G401 (cell line): ENCODE measurements at regions not wholly inside any gene's neighbourhood (a gene's known extent, or its start where the extent isn't known, plus 50 kb on each side); places are given as distances from the start of the nearest gene placed in this dataset.

Experiments used
- DNase-seq: peaks from one replicate; pipeline ENCODE4 v3.0.0-alpha.2; 2015; ENCODE audit warnings: low spot score
- in situ Hi-C: cut with HindIII; loops from 2 replicates; pipeline ENCODE4 v1.10.0; 2016; ENCODE audit warnings: low sequenced_read_pairs, mixed read lengths

DNA sequence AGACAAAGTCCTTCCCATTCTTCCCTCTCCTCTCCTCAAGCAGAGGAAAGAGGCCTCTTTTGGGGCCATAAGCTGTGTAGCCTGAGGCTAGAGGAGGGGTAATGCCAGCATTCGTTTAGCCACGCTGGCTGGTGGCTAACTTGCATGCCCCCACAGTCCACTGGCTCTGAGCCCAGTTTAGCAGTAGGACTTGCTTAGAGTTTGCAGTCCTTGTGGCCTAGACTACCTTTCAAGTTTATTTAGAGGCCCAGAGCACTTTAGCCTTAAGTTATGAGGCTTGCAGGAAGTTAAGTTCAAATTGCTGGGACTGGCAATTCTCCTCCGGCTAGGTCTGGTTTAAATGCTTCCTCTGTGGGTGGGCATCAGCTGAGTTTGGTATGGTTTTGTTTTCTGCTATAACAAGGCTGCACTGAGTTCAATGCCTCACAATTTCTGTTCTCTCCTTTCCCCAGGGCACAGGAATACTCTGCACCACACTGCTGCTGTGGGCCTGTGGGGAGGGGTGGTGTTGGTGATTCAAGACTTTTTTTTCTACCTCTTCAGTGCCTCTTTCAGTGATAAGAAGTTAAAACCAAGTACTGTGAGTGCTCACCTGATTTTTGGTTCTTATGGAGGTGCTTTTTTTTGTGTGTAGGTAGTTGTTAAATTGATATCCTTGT lies 281.0 kb upstream of the C11orf87 start:
- in situ Hi-C loops: no loop called here
- no peak for DNase-seq

DNA sequence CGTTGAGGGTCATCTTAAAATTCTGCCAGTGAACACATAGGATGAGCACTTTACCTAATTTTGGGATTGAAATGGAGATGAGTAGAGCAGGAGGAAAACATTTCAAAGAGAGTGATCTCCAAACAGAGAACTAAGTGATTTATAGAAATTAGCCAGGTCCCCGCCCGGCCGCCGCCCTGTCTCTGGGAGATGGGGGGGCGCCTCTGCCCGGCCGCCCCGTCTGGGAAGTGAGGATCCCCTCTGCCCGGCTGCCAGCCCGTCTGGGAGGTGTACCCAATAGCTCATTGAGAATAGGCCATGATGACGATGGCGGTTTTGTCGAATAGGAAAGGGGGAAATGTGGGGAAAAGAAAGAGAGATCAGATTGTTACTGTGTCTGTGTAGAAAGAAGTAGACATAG lies 276.7 kb upstream of the C11orf87 start:
- DNase-seq: no peak

DNA sequence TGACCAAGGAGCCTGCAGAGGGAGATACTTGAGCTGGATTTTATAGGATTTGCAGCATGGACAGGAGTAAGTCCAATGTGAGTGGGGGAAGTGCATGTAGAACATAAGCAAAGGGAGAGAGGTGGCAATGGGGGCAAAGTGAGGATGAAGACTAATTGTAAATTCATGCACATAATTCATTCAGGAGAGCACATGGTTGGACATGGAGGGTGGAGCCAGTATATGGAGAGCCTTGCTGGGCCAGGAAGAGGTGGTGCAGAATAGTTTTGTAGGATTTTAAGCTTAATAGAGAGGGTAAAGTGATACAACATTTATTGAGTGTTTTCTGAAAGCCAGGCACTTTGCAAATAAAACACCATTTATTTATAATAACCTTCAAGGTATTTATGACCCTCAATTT lies 274.3 kb upstream of the C11orf87 start:
- in situ Hi-C loops: no loop called here
- no peak for DNase-seq

More for the DNA sequence above, 276.7 kb upstream of the C11orf87 start:
- in situ Hi-C loops: no loop called here

DNA sequence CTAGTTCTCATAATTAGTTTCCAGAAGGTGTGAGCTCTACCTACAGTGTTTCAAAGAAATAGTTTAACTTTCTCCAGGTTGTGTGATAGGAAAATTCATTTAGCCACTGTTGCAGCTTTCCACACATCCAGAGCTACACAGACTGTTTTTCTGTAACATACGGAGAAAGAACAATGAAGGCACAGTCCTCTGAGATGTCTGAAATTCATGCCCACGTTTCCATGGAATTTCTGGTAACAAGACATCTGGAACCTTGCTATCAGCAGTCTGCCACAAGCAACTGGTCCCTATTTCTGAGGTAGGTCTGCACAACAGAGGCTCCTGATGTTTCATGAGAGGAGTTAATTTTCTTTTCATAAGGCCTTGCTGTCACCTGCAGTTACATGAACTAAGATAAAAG lies 273.3 kb upstream of the C11orf87 start:
- DNase-seq: no peak
- in situ Hi-C loops: no loop called here

DNA sequence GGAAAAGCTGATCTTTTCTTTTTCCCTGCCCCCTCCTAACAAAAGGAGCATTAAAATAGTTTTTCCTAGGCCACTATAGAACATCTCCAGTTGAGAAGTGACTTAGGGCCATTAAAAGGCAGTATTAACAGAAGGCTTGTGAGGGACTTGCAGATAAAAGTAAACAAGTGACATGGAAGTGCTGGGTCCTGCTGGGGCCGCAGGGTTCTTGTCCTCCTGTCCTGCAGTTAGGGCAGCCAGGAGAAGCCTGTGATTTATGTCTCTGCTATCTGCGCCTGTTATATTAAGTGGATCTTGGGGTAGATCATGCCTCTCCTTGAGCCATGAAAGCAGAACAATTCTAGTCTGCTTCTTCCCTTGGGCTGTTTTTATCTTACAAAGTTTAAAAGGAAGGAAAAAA lies 271.4 kb upstream of the C11orf87 start:
- DNase-seq: no peak
- in situ Hi-C loops: no loop called here

DNA sequence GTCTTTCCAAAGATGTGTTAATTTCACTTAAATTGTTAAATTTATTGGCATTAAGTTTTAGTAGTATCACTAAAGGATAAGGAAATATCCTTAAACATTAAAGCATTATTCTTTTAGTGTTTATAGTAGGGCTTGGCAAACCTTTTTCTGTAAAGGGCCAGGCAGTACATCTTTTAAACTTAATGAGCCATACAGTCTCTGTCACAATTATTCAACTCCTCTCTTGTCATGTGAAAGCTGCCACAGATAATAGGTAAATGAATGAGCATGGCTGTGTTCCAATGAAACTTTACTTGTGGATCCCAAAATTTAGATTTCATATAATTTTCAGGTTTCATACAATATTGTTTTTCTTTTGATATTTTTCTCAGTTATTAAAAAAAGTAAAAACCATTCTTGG lies 268.2 kb upstream of the C11orf87 start:
- in situ Hi-C loops: no loop called here

DNA sequence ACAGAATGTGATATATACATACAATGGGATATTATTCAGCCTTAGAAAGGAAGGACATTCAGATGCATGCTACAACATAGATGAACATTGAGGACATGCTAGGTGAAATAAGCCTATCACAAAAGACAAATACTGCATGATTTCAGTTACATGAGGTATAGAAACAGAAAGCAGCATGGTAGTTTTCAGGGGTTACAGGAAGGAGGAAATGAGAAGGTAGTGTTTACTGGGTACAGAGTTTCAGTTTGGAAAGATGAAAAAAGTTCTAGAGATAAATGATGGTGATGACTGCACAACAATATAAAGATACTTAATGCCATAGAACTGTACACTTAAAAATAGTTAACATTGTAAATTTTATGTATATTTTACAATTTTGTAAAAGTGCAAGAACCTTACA lies 266.7 kb upstream of the C11orf87 start:
- in situ Hi-C loops: no loop called here
- no peak for DNase-seq

More for the DNA sequence above, 268.2 kb upstream of the C11orf87 start:
- DNase-seq: no peak

DNA sequence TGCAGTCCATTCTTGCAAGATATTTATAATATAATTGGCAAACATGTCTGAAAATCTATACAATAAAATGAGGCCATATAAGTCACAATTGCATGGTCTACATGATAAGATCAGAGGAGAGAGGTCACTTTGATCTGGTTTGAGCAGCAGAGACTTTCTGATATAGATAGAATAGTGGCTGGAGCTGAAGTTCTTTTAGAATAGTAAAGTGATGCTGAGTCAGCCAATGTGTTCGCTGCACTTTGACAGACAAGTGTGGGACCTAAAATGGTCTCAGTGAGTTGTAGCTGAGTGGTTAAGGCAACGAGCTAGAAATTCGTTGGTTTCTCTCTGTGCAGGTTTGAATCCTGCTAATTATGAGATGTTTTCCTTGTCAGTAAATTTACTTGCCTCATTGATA lies 257.0 kb upstream of the C11orf87 start:
- in situ Hi-C loops: no loop called here
- DNase-seq: no peak

DNA sequence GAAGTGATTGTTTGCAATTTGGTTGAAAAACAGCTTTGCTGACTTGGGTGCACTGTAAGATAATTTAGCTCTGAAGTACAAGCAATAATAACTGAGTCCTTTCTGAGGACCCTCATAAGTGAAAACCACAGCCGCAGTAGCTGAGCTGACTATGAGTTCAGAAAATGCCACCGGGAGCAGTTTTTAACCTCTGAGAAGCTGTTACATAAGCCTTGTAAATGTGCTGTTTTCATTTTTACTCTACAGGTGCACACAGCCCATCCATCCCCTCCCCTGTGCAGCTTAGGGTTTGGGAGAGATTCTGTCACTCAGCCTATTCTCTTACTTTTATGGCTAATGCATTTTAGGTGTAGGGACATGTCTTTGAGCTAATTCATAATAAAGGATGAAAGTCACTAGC lies 255.5 kb upstream of the C11orf87 start:
- no peak for DNase-seq
- in situ Hi-C loops: no loop called here

DNA sequence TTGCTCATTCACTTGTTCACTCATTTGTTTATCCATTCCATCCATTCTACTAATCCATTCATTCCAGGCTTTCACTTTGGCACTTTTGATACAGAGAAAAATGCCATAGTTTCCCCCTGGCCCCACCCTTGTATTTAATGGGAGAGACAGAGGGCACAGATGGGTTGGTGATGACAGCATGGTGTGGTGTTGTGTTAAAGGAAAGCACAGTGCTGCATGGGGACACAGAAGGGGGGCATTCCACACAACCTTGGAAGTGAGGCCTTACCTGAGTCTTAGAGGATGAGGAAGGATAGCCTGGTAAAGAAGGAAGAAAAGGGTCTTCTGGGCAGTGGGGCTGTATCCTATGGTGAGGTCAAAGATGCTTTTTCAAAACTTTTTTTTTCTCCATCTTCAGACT lies 248.5 kb upstream of the C11orf87 start:
- DNase-seq: no peak
- in situ Hi-C loops: no loop called here

DNA sequence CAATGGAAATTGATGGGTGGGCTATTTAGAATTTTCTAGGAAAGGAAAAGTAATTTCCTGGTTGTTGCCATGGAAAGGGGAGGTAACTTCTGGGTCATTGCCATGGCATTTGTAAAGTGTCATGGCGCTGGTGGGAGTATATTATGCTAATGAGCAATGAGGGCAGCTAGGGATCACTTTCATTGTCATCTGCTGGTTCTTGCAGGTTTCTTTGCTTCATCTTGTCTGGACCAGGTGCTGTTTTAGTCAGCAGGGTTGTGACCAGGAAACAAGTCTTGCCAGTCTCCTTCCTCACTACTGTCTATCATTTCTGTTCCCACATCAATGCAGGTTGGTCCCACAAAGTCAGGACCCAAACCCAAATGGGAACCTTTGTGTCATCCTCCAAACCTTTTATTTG lies 237.6 kb upstream of the C11orf87 start:
- in situ Hi-C loops: no loop called here
- DNase-seq: no peak

DNA sequence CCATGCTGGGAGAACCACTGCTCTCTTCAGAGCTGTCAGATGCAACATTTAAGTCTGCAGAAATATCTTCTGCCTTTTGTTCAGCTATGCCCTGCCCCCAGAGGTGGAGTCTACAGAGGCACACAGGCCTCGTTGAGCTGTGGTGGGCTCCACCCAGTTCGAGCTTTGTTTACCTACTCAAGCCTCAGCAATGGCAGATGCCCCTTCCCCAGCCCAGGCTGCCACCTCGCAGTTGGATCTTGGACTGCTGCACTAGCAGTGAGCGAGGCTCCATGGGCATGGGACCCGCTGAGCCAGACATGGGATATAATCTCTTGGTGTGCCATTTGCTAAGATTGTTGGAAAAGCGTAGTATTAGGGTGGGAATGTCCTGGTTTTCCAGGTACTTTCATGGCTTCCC lies 229.1 kb upstream of the C11orf87 start:
- DNase-seq: no peak
- in situ Hi-C loops: no loop called here

DNA sequence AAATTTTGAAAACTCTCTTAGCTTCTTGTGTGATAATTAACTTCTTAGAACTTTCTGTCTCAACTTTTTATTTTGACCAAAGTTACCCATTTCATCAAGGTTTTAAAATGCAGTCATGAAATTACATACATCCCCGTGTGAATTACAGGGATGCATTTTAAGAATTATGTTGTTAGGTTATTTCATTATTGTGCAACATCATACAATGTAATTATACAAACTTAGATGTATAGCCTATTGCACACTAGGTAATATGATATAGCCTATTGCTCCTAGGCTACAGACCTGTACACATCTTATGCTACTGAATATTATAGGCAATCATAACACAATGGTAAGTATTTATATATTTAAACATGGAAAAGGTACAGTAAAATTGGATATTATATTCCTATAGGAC lies 228.1 kb upstream of the C11orf87 start:
- no peak for DNase-seq
- in situ Hi-C loops: no loop called here

DNA sequence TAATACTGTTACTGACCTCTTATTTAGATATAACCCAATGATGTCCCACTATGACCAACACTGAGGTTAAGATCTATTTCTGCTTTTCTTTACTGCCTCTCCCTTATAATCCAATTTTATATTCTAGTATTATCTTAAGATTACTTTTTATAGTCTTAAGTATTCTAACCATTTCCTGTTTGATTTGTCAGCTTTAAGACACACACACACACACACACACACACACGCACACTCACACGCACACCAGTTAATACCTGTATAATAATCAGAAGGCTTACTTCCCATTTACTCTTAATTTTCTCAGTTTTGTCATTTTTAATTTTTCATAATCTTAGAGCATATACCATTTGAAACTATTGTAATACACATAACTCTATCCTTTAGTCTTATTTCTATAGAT lies 226.0 kb upstream of the C11orf87 start:
- in situ Hi-C loops: no loop called here

DNA sequence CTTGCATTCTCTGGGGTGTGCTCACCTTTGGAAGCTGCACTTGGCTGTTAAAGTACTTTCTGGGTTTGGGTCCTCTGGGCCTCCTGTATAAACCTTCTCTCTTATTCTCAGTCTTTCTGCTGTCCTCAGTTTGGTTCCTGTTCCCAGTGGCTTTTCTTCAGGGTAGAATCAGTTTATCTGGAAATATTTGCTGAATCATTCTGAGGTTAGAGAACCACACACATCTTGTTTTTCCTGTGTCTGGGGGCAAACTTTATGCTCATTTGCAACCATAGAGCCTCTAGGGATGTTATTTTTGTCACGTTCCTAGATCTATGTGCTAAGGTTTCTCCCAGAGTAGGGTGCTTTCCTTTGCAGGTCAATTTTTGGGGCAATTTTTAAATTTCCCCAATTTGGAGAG lies 224.3 kb upstream of the C11orf87 start:
- no peak for DNase-seq
- in situ Hi-C loops: no loop called here

More for the DNA sequence above, 226.0 kb upstream of the C11orf87 start:
- DNase-seq: no peak

DNA sequence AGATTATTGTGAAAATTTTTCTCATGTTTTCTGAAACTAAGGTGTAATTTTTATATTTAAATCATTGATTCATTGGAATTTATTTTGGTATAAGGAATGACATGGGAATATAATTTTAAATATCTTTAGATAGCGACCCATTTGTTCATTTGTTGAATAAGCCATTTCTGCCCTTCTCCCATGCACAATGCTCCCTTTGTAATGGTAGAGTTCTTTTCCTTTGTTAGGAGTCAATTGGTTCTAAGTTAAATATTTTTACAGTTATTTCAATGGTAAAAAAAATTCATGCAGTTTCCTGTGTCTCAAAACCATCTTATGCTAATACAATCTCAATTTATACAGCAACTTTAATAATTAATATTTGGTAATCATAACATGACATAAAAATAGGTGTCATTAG lies 218.8 kb upstream of the C11orf87 start:
- in situ Hi-C loops: no loop called here
- DNase-seq: no peak

DNA sequence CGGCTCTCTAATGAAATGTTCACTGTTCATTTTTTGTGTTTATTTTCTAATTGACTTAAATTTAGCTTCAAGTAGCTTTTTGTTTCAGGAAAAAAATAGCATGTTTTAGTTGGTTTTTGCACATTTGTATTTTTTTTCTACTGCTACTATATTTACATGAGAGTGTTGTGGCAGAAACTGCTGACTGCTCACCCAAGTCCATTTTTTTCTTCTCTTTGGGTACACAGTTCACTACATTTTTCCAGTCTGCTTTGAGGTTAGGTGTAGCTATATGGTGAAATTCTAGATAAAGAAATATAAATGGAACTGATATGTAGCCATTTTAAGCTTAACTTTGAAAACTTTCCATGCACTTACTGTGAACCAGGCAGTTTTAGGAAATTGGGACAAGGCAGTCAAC lies 216.7 kb upstream of the C11orf87 start:
- no peak for DNase-seq
- in situ Hi-C loops: no loop called here

DNA sequence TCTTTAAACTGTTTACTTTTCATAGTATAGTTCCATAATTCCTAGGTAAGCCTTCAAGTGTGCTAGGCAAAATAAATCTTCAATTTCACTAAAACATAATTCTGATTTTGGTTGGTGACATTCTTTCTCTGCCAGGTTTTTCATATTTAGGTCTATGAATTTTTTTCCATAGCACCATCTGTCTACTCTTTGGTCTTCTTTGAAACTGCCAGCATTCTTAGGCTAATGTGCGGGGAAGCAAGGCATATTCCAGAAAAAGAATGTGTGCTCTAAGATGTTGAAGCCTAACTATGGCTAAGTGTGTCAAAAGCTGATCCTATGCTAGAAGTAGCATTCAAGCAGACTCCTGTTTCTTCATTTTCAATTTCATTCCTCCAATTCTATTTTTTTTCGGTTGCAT lies 213.9 kb upstream of the C11orf87 start:
- peak; percentile 58 for DNase-seq
- in situ Hi-C loops: no loop called here

DNA sequence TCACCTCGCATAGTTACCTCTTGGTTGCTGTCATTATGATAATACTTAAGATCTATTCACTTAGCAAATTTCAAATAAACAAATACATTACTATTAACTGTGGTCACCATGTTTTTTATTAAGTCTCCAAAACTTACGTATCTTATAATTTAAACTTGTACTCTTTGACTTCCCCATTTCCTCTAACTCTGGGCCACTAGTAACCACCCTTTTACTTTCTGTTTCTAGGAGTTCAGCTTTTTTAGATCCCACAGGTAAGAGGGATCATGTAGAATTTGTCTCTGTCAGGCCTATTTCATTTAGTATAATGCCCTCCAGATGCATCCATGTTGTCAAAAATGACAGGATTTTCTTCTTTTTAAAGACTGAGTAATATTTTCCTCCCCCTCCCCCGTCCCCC lies 212.4 kb upstream of the C11orf87 start:
- no peak for DNase-seq
- in situ Hi-C loops: no loop called here

DNA sequence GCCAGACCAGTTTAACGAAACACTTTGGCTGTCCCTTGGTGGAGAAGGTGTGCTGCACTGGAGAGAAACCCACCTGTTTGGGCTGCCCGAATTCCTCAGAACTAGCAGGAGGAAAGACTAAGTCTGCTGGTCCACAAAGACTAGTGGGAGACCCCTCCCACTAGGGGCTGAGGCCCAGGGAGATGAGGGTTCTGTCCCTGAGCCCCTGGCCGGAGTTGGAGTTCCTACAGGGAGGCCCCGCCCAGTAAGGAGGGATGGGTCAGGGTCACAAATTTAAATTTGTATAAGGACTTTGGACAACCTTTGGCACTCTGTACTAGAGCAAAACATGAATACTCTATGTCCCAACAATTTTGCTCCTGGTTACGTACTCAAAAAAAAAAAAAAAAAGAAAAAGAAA lies 200.8 kb upstream of the C11orf87 start:
- in situ Hi-C loops: no loop called here
- no peak for DNase-seq

DNA sequence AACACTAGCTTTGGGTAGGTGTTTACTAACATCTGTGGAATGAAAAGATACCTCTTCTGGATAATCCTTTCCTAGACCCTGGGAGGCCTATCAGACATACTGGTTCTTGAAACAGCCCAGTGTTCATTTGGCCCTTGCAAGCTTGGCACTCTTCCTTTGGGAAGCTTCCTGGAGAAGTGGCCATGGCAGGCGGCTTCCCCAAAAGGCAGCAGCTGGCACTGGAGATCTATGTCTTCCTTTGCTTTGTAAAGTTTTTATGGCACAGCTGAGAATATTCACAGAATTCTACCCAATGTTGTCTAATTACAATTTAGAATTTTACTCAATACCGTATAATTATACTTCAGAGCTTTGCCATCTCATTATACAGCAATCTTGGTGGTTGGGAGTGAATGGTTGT lies 199.2 kb upstream of the C11orf87 start:
- in situ Hi-C loops: no loop called here
- DNase-seq: peak; percentile 85

DNA sequence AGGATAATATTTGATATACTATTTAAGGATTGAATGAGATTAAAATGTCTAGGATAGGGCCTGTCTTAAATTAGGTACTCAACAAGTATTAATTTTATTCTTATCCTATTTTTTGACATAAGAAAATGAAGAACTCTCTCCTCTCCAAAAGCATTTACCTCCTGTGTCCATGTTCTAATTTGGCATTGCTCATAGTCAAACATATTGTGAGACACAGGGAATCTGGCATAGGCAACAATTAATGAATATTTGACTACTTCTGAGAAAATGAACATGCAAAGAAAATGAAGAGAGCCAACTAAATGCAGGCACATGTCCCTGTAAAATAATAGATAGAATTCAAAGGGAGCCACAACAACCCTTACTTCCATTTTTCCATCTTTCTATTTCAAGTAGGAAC lies 198.5 kb upstream of the C11orf87 start:
- in situ Hi-C loops: no loop called here
- peak; percentile 89 for DNase-seq
